OCI-LY3 (cell line): ENCODE measurements at regions not wholly inside any gene's neighbourhood (a gene's known extent, or its start where the extent isn't known, plus 50 kb on each side); places are given as distances from the start of the nearest gene placed in this dataset.

Source experiments
- H2AFZ ChIP-seq: fragments of 200-600, 300-600 bp; shearing (Covaris generic); 2 replicates; pipeline ENCODE4 v1.6.0; 2014; ENCODE audit warnings: antibody characterized with exemption, low read depth, low read length
- H3K27ac ChIP-seq: fragments of 200-600, 300-600 bp; sonication (generic); 2 replicates; pipeline ENCODE4 v1.5.1; 2014; ENCODE audit warnings: mild to moderate bottlenecking, low read length, moderate library complexity, mixed read lengths
- H3K27me3 ChIP-seq: fragments of 200-600, 300-600 bp; sonication (generic); 2 replicates; pipeline ENCODE4 v1.6.1; 2014; ENCODE audit warnings: low read depth, low read length, mixed read lengths
- H3K36me3 ChIP-seq: fragments of 200-600, 300-600 bp; sonication (generic); replicated peaks from 2 replicates; pipeline ENCODE3; 2014; ENCODE audit warnings: low read depth, low read length, mixed read lengths
- H3K4me1 ChIP-seq: fragments of 300-600, 200-600 bp; sonication (generic); 2 replicates; pipeline ENCODE4 v1.6.1; 2014; ENCODE audit warnings: low read length, mixed read lengths
- H3K4me2 ChIP-seq: fragments of 200-600, 300-600 bp; sonication (generic); 2 replicates; pipeline ENCODE4 v1.6.1; 2014; ENCODE audit warnings: low read length, mixed read lengths
- H3K4me3 ChIP-seq: fragments of 300-600, 200-600 bp; sonication (generic); 2 replicates; pipeline ENCODE4 v1.5.1; 2014; ENCODE audit warnings: antibody characterized with exemption, mild to moderate bottlenecking, low read length, moderate library complexity
- H3K79me2 ChIP-seq: fragments of 300-600, 200-600 bp; shearing (Covaris generic); 2 replicates; pipeline ENCODE4 v1.6.1; 2014; ENCODE audit warnings: mild to moderate bottlenecking, low read length, mixed read lengths
- H3K9ac ChIP-seq: fragments of 300-600, 200-600 bp; shearing (Covaris generic); 2 replicates; pipeline ENCODE4 v1.6.0; 2014; ENCODE audit warnings: mild to moderate bottlenecking, low read length, moderate library complexity
- H3K9me3 ChIP-seq: fragments of 200-600, 300-600 bp; shearing (Covaris generic); 2 replicates; pipeline ENCODE4 v1.6.1; 2014; ENCODE audit warnings: low read length, mixed read lengths; ENCODE audit not compliant: insufficient read depth
- H4K20me1 ChIP-seq: fragments of 200-600, 300-600 bp; sonication (generic); 2 replicates; pipeline ENCODE4 v1.6.1; 2016; ENCODE audit warnings: low read length, mixed read lengths; ENCODE audit not compliant: insufficient read depth
- CTCF ChIP-seq: fragments of 200-600, 300-600 bp; sonication (generic); IDR thresholded peaks from 2 replicates; pipeline ENCODE4 v1.5.1; 2014; ENCODE audit warnings: antibody characterized with exemption, low read length, low read depth
- EZH2phosphoT487 ChIP-seq: fragments of 200-600 bp; shearing (Covaris generic); IDR thresholded peaks from 2 replicates; pipeline ENCODE4 v1.6.1; 2018; ENCODE audit warnings: antibody characterized with exemption, mixed run types, low read depth

GRCh38 chr14:24694680-24695079 lies 60.7 kb upstream of the GZMB start:
- no peaks in the 10 kb centered on the region for H3K9me3 ChIP-seq
- no peaks in the 10 kb centered on the region for H3K27me3 ChIP-seq
- 0 out of 2 replicates have a peak overlapping the region, but pooled peaks have one; percentile 3 for H3K27ac ChIP-seq
- no peak overlapping the region for H3K9ac ChIP-seq
- no peaks in the 10 kb centered on the region for H4K20me1 ChIP-seq
- H3K4me3 ChIP-seq, result no peak overlapping the region
- no peak overlapping the region for H3K4me2 ChIP-seq
- no peaks in the 10 kb centered on the region for H3K36me3 ChIP-seq
- H3K4me1 ChIP-seq, result peaks cover 54% of the 10 kb centered on the region
- TF ChIP-seq CTCF, result no peak
- no peak for TF ChIP-seq EZH2phosphoT487
- H3K79me2 ChIP-seq, result no peaks in the 10 kb centered on the region
- H2AFZ ChIP-seq, result peak overlapping the region; percentile 92

- TF ChIP-seq CTCF, result no peak
- no peak for TF ChIP-seq EZH2phosphoT487
- peaks cover 48% of the 10 kb centered on the region for H3K4me1 ChIP-seq
- H3K9me3 ChIP-seq, result no peaks in the 10 kb centered on the region
- no peak overlapping the region for H3K4me3 ChIP-seq
- no peak overlapping the region for H3K27ac ChIP-seq
- no peaks in the 10 kb centered on the region for H4K20me1 ChIP-seq
- no peaks in the 10 kb centered on the region for H3K27me3 ChIP-seq
- no peaks in the 10 kb centered on the region for H3K79me2 ChIP-seq
- no peak overlapping the region for H2AFZ ChIP-seq
- H3K4me2 ChIP-seq, result no peak overlapping the region
- H3K36me3 ChIP-seq, result no peaks in the 10 kb centered on the region
- H3K9ac ChIP-seq, result no peak overlapping the region
Observed at GRCh38 chr14:24693983-24694382, 60.0 kb upstream of the GZMB start.

GRCh38 chr14:24693353-24693737 lies 59.4 kb upstream of the GZMB start:
- H3K9ac ChIP-seq, result no peak overlapping the region
- H3K27ac ChIP-seq, result no peak overlapping the region
- H3K4me3 ChIP-seq, result no peak overlapping the region
- H3K4me2 ChIP-seq, result no peak overlapping the region
- TF ChIP-seq CTCF (no peak), EZH2phosphoT487 (no peak)
- H2AFZ ChIP-seq, result no peak overlapping the region
- no peaks in the 10 kb centered on the region for H3K79me2 ChIP-seq
- H3K27me3 ChIP-seq, result no peaks in the 10 kb centered on the region
- H4K20me1 ChIP-seq, result no peaks in the 10 kb centered on the region
- peaks cover 41% of the 10 kb centered on the region for H3K4me1 ChIP-seq
- no peaks in the 10 kb centered on the region for H3K9me3 ChIP-seq
- no peaks in the 10 kb centered on the region for H3K36me3 ChIP-seq

GRCh38 chr14:24692382-24693352 lies 58.7 kb upstream of the GZMB start:
- TF ChIP-seq EZH2phosphoT487 (no peak), CTCF (no peak)
- H2AFZ ChIP-seq, result no peak overlapping the region
- no peaks in the 10 kb centered on the region for H3K27me3 ChIP-seq

More at GRCh38 chr14:24692382-24693352, 58.7 kb upstream of the GZMB start:
- no peaks in the 10 kb centered on the region for H3K79me2 ChIP-seq
- H3K4me1 ChIP-seq, result peaks cover 38% of the 10 kb centered on the region
- no peak overlapping the region for H3K4me2 ChIP-seq
- no peak overlapping the region for H3K27ac ChIP-seq
- no peaks in the 10 kb centered on the region for H3K9me3 ChIP-seq
- no peaks in the 10 kb centered on the region for H4K20me1 ChIP-seq
- H3K4me3 ChIP-seq, result no peak overlapping the region
- no peak overlapping the region for H3K9ac ChIP-seq
- no peaks in the 10 kb centered on the region for H3K36me3 ChIP-seq
